Body of pancreas (tissue), 4 donors: ENCODE measurements at regions not wholly inside any gene's neighbourhood (a gene's known extent, or its start where the extent isn't known, plus 50 kb on each side); places are given as distances from the start of the nearest gene placed in this dataset.

Experiments used
- ATAC-seq: fragments of 150-250 bp; one replicate; pipeline ENCODE4 v1.9.1; 2016
- DNase-seq, 4 donors: peaks; one replicate each; pipeline ENCODE4 v3.0.0-alpha.2; 2019
- H3K27ac ChIP-seq, 4 donors: fragments of 200-600 bp; sonication (generic); 1 replicate in 3 of 4; 2 replicates in 1 of 4; pipeline versions ENCODE4 v1.5.1 to v1.6.1; 2016 to 2019; ENCODE audit warnings: mild to moderate bottlenecking in 1 of 4, mixed read lengths in 1 of 4, moderate library complexity in 1 of 4
- H3K27me3 ChIP-seq, 2 donors: fragments of 200-600 bp; sonication (generic); one replicate each; pipeline ENCODE4 v1.6.0; 2016; ENCODE audit warnings: mild to moderate bottlenecking in 1 of 2
- H3K36me3 ChIP-seq, 2 donors: fragments of 200-600 bp; sonication (generic); replicated peaks in 1 of 2; 2 replicates each; pipeline ENCODE4 v1.5.1; 2016; ENCODE audit warnings: low read depth in 2 of 2; ENCODE audit not compliant: insufficient read depth in 1 of 2
- H3K4me1 ChIP-seq: fragments of 200-600 bp; sonication (generic); one replicate; pipeline ENCODE4 v1.6.0; 2016
- H3K4me3 ChIP-seq, 2 donors: fragments of 200-600 bp; sonication (generic); 1 replicate in 1 of 2; 2 replicates in 1 of 2; pipeline ENCODE4 v1.5.1; 2016 to 2019
- H3K9me3 ChIP-seq, 3 donors: fragments of 200-600 bp; sonication (generic); 1 replicate in 2 of 3; 2 replicates in 1 of 3; pipeline ENCODE4 v1.5.1; 2016
- CTCF ChIP-seq, 7 experiments: fragments of 450-650 bp in 4 of 7; fragments of 200-600 bp in 3 of 7; sonication (generic) in 3 of 7; IDR thresholded peaks; one replicate each; pipeline ENCODE4 v1.5.1; 2016 to 2019; ENCODE audit warnings: antibody characterized with exemption in 7 of 7
- POLR2A ChIP-seq, 3 donors: fragments of 450-650 bp; IDR thresholded peaks; one replicate each; pipeline ENCODE4 v1.6.1; 2016; ENCODE audit warnings: antibody characterized with exemption in 3 of 3, mild to moderate bottlenecking in 2 of 3
- WGBS, 2 donors: methylation state at CpG; one replicate each; pipeline ENCODE4 v1.1.5; 2017; 5-methylcytosine and 5-hydroxymethylcytosine counted together
- intact Hi-C: fragments of 100-400 bp; cut with DNase I; formaldehyde crosslinking; loops from one replicate; pipeline ENCODE4 v1.15.1; 2023

GRCh38 chr2:184504252-184504651 is 94.1 kb upstream of the ZNF804A start:
- intact Hi-C loops = no loop called here
- no peak for ATAC-seq
- DNase-seq = no peak
- no peak overlapping the region for H3K4me3 ChIP-seq
- H3K4me1 ChIP-seq = no peaks in the 10 kb centered on the region
- no peaks in the 10 kb centered on the region for H3K9me3 ChIP-seq
- no peak overlapping the region for H3K27ac ChIP-seq
- H3K27me3 ChIP-seq = no peaks in the 10 kb centered on the region
- TF ChIP-seq POLR2A (IDR thresholded peaks at IDR 0.05) = no peak
- TF ChIP-seq CTCF (IDR thresholded peaks at IDR 0.05) = no peak
- H3K36me3 ChIP-seq = peaks cover 0 to 2% of the 10 kb centered on the region in 2 donors

GRCh38 chr2:184507254-184507653 is 91.1 kb upstream of the ZNF804A start:
- Histone ChIP-seq H3K36me3 (peaks cover 0 to 5% of the 10 kb centered on the region in 2 donors), H3K9me3 (no peaks in the 10 kb centered on the region), H3K4me3 (no peak overlapping the region), H3K27ac (no peak overlapping the region), H3K27me3 (no peaks in the 10 kb centered on the region), H3K4me1 (no peaks in the 10 kb centered on the region)
- TF ChIP-seq POLR2A (IDR thresholded peaks at IDR 0.05) (no peak), CTCF (IDR thresholded peaks at IDR 0.05) (no peak)
- ATAC-seq (no peak), DNase-seq (no peak)
- 35 to 42% methylated on average over 5 of the region's 5 CpGs for WGBS, 2 donors
- intact Hi-C loops = no loop called here

GRCh38 chr2:184517402-184517801 is 80.9 kb upstream of the ZNF804A start:
- Histone ChIP-seq H3K4me1 (no peaks in the 10 kb centered on the region), H3K27ac (no peak overlapping the region), H3K4me3 (no peak overlapping the region), H3K36me3 (no peaks in the 10 kb centered on the region), H3K27me3 (no peaks in the 10 kb centered on the region), H3K9me3 (no peaks in the 10 kb centered on the region)
- no peak for ATAC-seq
- intact Hi-C loops = no loop called here
- no peak for DNase-seq
- no peak for TF ChIP-seq POLR2A (IDR thresholded peaks at IDR 0.05)
- WGBS, 2 donors = 57 to 58% methylated on average over 1 of the region's 1 CpG

- no peaks in the 10 kb centered on the region for H3K36me3 ChIP-seq
- no peak overlapping the region for H3K4me3 ChIP-seq
- no peak for DNase-seq
- 38 to 59% methylated on average over 1 of the region's 1 CpG for WGBS, 2 donors
- H3K4me1 ChIP-seq = no peaks in the 10 kb centered on the region
- H3K9me3 ChIP-seq = no peaks in the 10 kb centered on the region
- TF ChIP-seq POLR2A (IDR thresholded peaks at IDR 0.05) = no peak
- no peak for TF ChIP-seq CTCF (IDR thresholded peaks at IDR 0.05)
- H3K27me3 ChIP-seq = no peaks in the 10 kb centered on the region
- ATAC-seq = no peak
- H3K27ac ChIP-seq = no peak overlapping the region
- intact Hi-C loops = no loop called here
Observed at GRCh38 chr2:184520441-184520840, 77.9 kb upstream of the ZNF804A start.

GRCh38 chr2:184523732-184524131 is 74.6 kb upstream of the ZNF804A start:
- Histone ChIP-seq H3K4me3 (no peak overlapping the region), H3K9me3 (peaks cover 0 to 19% (median 0%) of the 10 kb centered on the region in 3 donors), H3K27me3 (no peaks in the 10 kb centered on the region), H3K27ac (no peak overlapping the region), H3K4me1 (no peaks in the 10 kb centered on the region), H3K36me3 (no peaks in the 10 kb centered on the region)
- intact Hi-C loops = no loop called here
- peak in 1 of 4 donors; percentile 7 for DNase-seq
- TF ChIP-seq POLR2A (IDR thresholded peaks at IDR 0.05) (no peak), CTCF (IDR thresholded peaks at IDR 0.05) (no peak)
- ATAC-seq = no peak
- 89 to 90% methylated on average over 9 to 11 of the region's 11 CpGs for WGBS, 2 donors
